Large intestine (tissue), 3 donors: ENCODE measurements at regions not wholly inside any gene's neighbourhood (a gene's known extent, or its start where the extent isn't known, plus 50 kb on each side); places are given as distances from the start of the nearest gene placed in this dataset.
"Not testable (repeated sequence)": the region's sequence is repeated elsewhere in the genome, so short reads cannot be mapped to it uniquely, and the experiment has no call there.

ENCODE experiments used
- DNase-seq, 2 donors: peaks; one replicate each; pipeline versions ENCODE4 v3.0.0 to v3.0.0-alpha.2; 2013
- H3K27ac ChIP-seq: one replicate; pipeline ENCODE4 v1.5.1; 2013; ENCODE audit warnings: low read length
- H3K27me3 ChIP-seq: 2 replicates; pipeline ENCODE4 v1.6.1; 2013; ENCODE audit warnings: low read length; ENCODE audit not compliant: control insufficient read depth, insufficient read depth
- H3K36me3 ChIP-seq: 2 replicates; pipeline ENCODE4 v1.6.1; 2013; ENCODE audit warnings: low read length; ENCODE audit not compliant: control insufficient read depth, insufficient read depth
- H3K4me1 ChIP-seq: one replicate; pipeline ENCODE4 v1.6.1; 2013; ENCODE audit warnings: low read length; ENCODE audit not compliant: control insufficient read depth, insufficient read depth
- H3K4me3 ChIP-seq: one replicate; pipeline ENCODE4 v1.5.1; 2013; ENCODE audit warnings: low read length
- H3K9me3 ChIP-seq: one replicate; pipeline ENCODE4 v1.6.1; 2013; ENCODE audit warnings: mild to moderate bottlenecking, low read depth, low read length, moderate library complexity; ENCODE audit not compliant: control insufficient read depth
- WGBS: methylation state at CpG from one replicate; pipeline ENCODE4 v1.1.5; 2013; ENCODE audit warnings: low lambda C conversion rate; ENCODE audit not compliant: insufficient coverage; 5-methylcytosine and 5-hydroxymethylcytosine counted together

DNA sequence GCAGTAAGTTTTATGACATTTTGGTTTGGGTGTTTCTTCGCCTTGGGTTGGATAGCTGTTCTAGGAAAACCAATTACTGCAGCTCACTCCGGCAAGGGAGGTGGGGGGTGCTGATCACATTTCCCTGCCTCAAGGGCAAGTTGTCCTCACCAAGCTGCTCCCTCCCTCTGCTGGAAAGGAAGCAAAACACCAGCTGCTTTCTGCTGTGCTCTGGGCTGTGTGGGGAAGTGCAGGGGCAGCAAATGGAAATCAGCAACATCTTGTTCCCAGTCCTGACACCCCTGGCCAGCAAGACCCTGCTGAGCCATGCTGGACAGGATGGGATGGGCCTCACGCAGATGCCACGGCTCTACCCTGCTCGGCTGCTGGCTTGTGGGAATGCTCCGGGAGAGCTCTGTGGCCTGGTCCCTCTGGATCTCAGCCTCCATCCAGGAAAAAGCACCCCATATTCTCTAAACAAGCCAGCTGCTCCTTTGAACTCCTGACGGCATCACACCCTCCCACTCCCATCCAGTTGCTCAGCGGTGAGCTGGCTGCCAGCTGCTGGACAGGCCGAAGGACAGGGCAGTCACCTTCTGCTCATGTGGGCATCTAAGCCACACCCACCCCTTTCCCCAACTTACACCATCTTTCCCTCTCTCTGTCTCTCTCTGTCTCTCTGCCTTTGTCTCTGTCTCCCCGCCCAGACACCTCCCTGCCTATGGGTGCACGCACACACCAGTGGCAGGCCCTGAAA, 52.4 kb upstream of the EIF5 start:
- Histone ChIP-seq H3K4me3 (no peak overlapping the region), H3K4me1 (peaks cover 3% of the 10 kb centered on the region), H3K9me3 (peaks cover 5% of the 10 kb centered on the region), H3K27ac (no peak overlapping the region), H3K36me3 (no peaks in the 10 kb centered on the region), H3K27me3 (peaks cover 35% of the 10 kb centered on the region)
- peak; percentile 38 to 57 for DNase-seq
- WGBS: no CpG with 5 or more reads among the region's 11 CpGs

DNA sequence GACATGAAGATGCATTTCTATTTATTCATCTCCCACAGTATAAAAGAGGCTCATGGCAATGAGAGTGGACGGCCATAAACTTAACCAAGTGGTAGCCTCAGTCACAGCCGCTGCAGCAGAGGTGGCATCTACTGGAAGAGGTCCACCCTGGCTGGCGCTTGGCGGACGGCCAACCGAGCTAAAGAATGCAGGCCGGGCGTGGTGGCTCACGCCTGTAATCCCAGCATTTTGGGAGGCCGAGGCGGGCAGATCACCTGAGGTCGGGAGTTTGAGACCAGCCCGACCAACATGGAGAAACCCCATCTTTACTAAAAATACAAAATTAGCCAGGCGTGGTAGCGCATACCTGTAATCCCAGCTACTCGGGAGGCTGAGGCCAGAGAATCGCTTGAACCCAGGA, 51.7 kb upstream of the EIF5 start:
- not testable (repeated sequence) for H3K36me3 ChIP-seq, DNase-seq, H3K4me1 ChIP-seq, H3K27ac ChIP-seq, H3K9me3 ChIP-seq, H3K4me3 ChIP-seq
- WGBS: no CpG with 5 or more reads among the region's 17 CpGs
- peaks cover 35% of the 10 kb centered on the region for H3K27me3 ChIP-seq

DNA sequence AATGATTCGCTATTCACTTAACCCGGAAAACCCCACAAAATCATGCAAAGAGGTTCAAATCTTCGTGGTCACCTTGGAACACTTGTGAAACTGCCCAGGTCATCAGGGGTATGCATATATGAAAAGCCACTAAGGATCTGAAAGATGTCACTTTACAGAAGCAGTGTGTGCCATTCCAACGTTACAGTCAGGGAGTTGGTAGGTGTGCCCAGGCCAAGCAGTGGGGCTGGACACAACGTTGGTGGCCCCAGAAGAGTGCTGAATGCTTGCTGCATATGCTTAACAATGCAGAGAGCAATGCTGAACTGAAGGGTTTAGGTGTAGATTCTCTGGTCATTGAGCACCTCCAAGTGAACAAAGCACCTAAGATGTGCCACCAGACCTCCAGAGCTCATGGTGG, 51.1 kb upstream of the EIF5 start:
- H3K9me3 ChIP-seq: peaks cover 5% of the 10 kb centered on the region
- no peaks in the 10 kb centered on the region for H3K36me3 ChIP-seq
- H3K27me3 ChIP-seq: peaks cover 31% of the 10 kb centered on the region
- no peak for DNase-seq
- no CpG with 5 or more reads among the region's 5 CpGs for WGBS
- no peak overlapping the region for H3K27ac ChIP-seq
- no peak overlapping the region for H3K4me3 ChIP-seq
- H3K4me1 ChIP-seq: peaks cover 3% of the 10 kb centered on the region

DNA sequence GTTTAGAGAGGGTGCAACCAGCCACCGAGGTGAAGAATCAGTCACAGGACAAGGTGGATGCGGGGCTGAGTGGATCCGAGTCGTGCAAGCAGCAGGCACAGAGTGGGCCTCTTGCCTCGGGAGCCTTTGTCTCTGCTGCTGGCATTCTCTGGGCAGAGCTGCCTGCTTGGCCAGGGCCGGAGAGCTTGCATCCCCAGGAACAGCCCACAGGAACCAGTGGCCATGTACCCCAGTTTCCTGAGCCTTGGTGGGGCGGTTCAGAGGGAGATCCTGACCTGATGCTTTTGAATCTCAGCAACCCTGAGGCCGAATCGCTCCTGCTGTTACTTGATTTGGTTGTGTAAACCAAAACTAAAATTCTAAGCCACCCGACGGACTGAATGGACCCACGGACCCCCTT, 50.1 kb upstream of the EIF5 start:
- no peak overlapping the region for H3K4me3 ChIP-seq
- no CpG with 5 or more reads among the region's 12 CpGs for WGBS
- no peak overlapping the region for H3K27ac ChIP-seq
- peaks cover 3% of the 10 kb centered on the region for H3K4me1 ChIP-seq
- H3K27me3 ChIP-seq: peaks cover 26% of the 10 kb centered on the region
- peaks cover 5% of the 10 kb centered on the region for H3K9me3 ChIP-seq
- H3K36me3 ChIP-seq: no peaks in the 10 kb centered on the region
- DNase-seq: no peak
